SU-DHL-6 (cell line): ENCODE measurements at regions not wholly inside any gene's neighbourhood (a gene's known extent, or its start where the extent isn't known, plus 50 kb on each side); places are given as distances from the start of the nearest gene placed in this dataset.
A peak's percentile ranks its signal among the peaks of the same experiment; 100 is the strongest.

Source experiments
- H2AFZ ChIP-seq: fragments of 200-600 bp; sonication (generic); 2 replicates; pipeline ENCODE4 v1.6.1; 2014; ENCODE audit warnings: low read depth, mild to moderate bottlenecking, moderate library complexity, mixed read lengths, antibody characterized with exemption, low read length; ENCODE audit not compliant: severe bottlenecking
- H3F3A ChIP-seq: fragments of 200-600 bp; shearing (Covaris generic); 2 replicates; pipeline ENCODE4 v1.6.0; 2016; ENCODE audit warnings: antibody characterized with exemption, mild to moderate bottlenecking; ENCODE audit not compliant: insufficient read depth
- H3K27ac ChIP-seq: fragments of 200-600 bp; sonication (generic); 2 replicates; pipeline ENCODE4 v1.5.1; 2016; ENCODE audit warnings: low read depth, mild to moderate bottlenecking, low read length, moderate library complexity, mixed read lengths
- H3K27me3 ChIP-seq: fragments of 200-600 bp; sonication (generic), shearing (Covaris generic); 2 replicates; pipeline ENCODE4 v1.6.0; 2014; ENCODE audit warnings: mild to moderate bottlenecking, low read length
- H3K36me3 ChIP-seq: fragments of 200-600 bp; sonication (generic); 2 replicates; pipeline ENCODE4 v1.6.1; 2014; ENCODE audit warnings: mild to moderate bottlenecking, low read length, mixed read lengths
- H3K4me2 ChIP-seq: fragments of 300-600, 200-600 bp; shearing (Covaris generic), sonication (generic); 2 replicates; pipeline ENCODE4 v1.6.0; 2014; ENCODE audit warnings: low read length, low read depth, mild to moderate bottlenecking; ENCODE audit not compliant: poor library complexity, severe bottlenecking
- H3K4me3 ChIP-seq: fragments of 200-600 bp; sonication (generic); 2 replicates; pipeline ENCODE4 v1.5.1; 2014; ENCODE audit warnings: antibody characterized with exemption, low read length, mild to moderate bottlenecking, mixed read lengths; ENCODE audit not compliant: insufficient read depth, poor library complexity, severe bottlenecking
- H3K79me2 ChIP-seq: fragments of 200-600 bp; sonication (generic); 2 replicates; pipeline ENCODE4 v1.6.1; 2014; ENCODE audit warnings: mild to moderate bottlenecking, low read length, moderate library complexity; ENCODE audit not compliant: insufficient read depth
- H3K9ac ChIP-seq: fragments of 200-600 bp; sonication (generic); 2 replicates; pipeline ENCODE4 v1.7.0; 2014; ENCODE audit warnings: mild to moderate bottlenecking, low read length
- H3K9me2 ChIP-seq: fragments of 200-600 bp; sonication (generic); replicated peaks from 2 replicates; pipeline ENCODE4 v1.6.1; 2014; ENCODE audit warnings: low read length; ENCODE audit not compliant: insufficient read depth
- H3K9me3 ChIP-seq: fragments of 200-600 bp; sonication (generic); 2 replicates; pipeline ENCODE4 v1.6.1; 2014; ENCODE audit warnings: low read length, mixed read lengths; ENCODE audit not compliant: insufficient read depth
- H4K20me1 ChIP-seq: fragments of 200-600 bp; sonication (generic); 2 replicates; pipeline ENCODE4 v1.6.1; 2014; ENCODE audit warnings: low read depth, mild to moderate bottlenecking, antibody characterized with exemption, low read length, moderate library complexity, mixed read lengths
- EZH2phosphoT487 ChIP-seq: fragments of 200-600 bp; sonication (generic), shearing (Covaris generic); conservative IDR thresholded peaks from 2 replicates; pipeline ENCODE4 v1.6.1; 2018; ENCODE audit warnings: mild to moderate bottlenecking, antibody characterized with exemption, low read length, moderate library complexity, mixed read lengths
- TF ChIP-seq, protein P1 (sequence below): fragments of 200-600 bp; sonication (generic); IDR thresholded peaks from one replicate; pipeline ENCODE4 v1.5.1; 2017; ENCODE audit warnings: antibody characterized with exemption, mild to moderate bottlenecking, low read length, moderate library complexity; ENCODE audit not compliant: insufficient read depth, poor library complexity, severe bottlenecking

DNA sequence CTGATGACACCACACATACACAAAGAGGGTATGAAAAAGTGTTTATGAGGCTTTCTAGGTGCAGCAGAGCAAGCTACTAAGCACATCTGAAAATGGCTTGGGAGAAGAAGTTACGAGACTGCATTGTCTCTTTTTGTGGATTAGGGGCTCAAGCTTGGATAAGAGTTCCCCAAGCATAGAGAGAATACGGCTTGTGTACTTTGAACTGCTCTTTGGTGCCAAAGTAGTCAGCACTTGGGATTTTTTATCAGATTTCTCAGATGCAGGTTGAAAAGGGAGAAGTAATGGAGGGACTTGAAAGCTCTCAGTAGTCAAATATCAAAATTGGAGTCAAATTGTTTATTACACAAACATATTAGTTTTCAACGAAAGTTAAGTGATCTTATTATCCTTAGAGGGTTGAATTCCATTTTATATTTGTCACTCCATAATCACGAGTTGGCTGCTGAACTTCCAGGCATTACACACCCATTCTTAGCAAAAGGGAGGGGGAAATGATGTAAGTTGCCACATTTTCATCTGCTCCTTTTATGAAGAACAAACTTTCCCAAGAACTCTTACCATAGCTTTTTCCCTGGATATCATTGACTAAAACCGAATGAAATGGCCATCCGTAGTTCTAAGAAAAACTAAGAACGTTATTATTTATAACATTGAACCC lies 1904.9 kb downstream of the PCDH7 start:
- H3K36me3 ChIP-seq = no peaks in the 10 kb centered on the region; the same call in none of the 2 replicates
- no peaks in the 10 kb centered on the region for H4K20me1 ChIP-seq
- H3K4me2 ChIP-seq = no peak overlapping the region
- H3F3A ChIP-seq = no peaks in the 10 kb centered on the region
- 0 out of 2 replicates have a peak, but pooled peaks cover 12% of the 10 kb centered on the region for H3K9me3 ChIP-seq
- TF ChIP-seq, protein P1, sequence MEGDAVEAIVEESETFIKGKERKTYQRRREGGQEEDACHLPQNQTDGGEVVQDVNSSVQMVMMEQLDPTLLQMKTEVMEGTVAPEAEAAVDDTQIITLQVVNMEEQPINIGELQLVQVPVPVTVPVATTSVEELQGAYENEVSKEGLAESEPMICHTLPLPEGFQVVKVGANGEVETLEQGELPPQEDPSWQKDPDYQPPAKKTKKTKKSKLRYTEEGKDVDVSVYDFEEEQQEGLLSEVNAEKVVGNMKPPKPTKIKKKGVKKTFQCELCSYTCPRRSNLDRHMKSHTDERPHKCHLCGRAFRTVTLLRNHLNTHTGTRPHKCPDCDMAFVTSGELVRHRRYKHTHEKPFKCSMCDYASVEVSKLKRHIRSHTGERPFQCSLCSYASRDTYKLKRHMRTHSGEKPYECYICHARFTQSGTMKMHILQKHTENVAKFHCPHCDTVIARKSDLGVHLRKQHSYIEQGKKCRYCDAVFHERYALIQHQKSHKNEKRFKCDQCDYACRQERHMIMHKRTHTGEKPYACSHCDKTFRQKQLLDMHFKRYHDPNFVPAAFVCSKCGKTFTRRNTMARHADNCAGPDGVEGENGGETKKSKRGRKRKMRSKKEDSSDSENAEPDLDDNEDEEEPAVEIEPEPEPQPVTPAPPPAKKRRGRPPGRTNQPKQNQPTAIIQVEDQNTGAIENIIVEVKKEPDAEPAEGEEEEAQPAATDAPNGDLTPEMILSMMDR = no peak
- no peaks in the 10 kb centered on the region for H3K27me3 ChIP-seq
- no peak overlapping the region for H3K9ac ChIP-seq
- H3K4me3 ChIP-seq = no peak overlapping the region
- H2AFZ ChIP-seq = peak overlapping the region; percentile 38
- H3K27ac ChIP-seq = no peak overlapping the region
- H3K79me2 ChIP-seq = no peaks in the 10 kb centered on the region
- H3K9me2 ChIP-seq = no peaks in the 10 kb centered on the region

DNA sequence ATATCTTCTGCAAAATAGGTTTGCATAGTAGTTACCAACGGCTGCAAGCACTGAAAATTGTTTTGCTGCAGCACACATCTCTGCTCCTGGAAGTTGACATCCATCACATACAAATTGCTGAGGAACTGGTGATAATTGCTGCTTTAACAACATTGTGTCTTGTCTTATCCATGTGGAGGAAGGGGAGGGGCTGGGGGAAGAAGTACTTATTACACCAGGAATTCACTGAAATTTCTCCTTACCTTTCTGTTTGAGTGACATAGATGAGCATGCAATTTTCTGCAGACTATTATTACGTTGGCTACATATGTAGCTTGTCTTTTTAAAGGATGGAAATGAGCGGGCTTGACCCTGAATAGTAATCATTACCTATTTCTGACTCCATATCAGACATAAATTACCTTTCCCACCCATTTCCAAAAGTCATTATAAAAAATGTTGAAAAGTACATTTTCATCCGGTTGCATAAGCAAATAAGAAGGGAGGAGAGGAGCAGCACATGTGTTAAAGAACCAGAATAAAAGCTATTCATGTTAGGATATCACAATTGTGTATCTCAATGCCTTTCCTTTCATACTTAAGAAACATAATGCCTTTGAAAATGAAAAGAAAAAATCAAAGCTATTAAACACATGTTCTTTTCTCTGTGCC lies 1905.6 kb downstream of the PCDH7 start:
- Histone ChIP-seq H3K9me2 (no peaks in the 10 kb centered on the region), H3K27ac (no peak overlapping the region), H3K4me2 (no peak overlapping the region), H3K9me3 (0 out of 2 replicates have a peak, but pooled peaks cover 12% of the 10 kb centered on the region), H3K4me3 (no peak overlapping the region), H3K36me3 (no peaks in the 10 kb centered on the region; the same call in none of the 2 replicates), H3F3A (no peaks in the 10 kb centered on the region), H3K9ac (no peak overlapping the region), H3K27me3 (no peaks in the 10 kb centered on the region), H3K79me2 (no peaks in the 10 kb centered on the region), H4K20me1 (no peaks in the 10 kb centered on the region), H2AFZ (peak overlapping the region; percentile 28)
- TF ChIP-seq, protein P1 = no peak

DNA sequence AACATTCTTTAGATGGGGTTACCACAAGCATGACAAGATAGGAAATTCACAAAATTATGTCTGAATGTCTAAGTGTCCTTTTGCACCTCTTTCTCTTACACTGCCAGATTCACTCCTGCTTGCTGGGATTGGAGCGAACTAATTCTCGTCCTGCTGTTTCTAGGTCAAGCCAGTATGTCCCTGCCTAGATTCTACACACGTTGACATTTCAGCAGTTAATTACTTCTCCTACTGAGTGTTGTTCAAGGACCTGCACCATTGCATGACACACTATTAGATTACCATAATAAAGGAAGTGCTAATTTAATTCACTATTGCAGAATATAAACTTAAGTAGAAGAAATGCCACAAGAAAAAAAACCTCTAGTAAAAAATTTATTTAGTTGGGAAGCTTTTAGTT lies 1911.7 kb downstream of the PCDH7 start:
- Histone ChIP-seq H3K36me3 (no peaks in the 10 kb centered on the region; the same call in none of the 2 replicates), H3F3A (no peaks in the 10 kb centered on the region), H2AFZ (no peak overlapping the region), H3K79me2 (no peaks in the 10 kb centered on the region), H3K9me2 (no peaks in the 10 kb centered on the region), H3K27me3 (no peaks in the 10 kb centered on the region), H3K9ac (no peak overlapping the region), H3K27ac (no peak overlapping the region), H3K4me3 (no peak overlapping the region), H3K9me3 (0 out of 2 replicates have a peak, but pooled peaks cover 5% of the 10 kb centered on the region), H4K20me1 (no peaks in the 10 kb centered on the region), H3K4me2 (no peak overlapping the region)
- TF ChIP-seq EZH2phosphoT487 = no peak
- TF ChIP-seq, protein P1 = no peak
